ENCODE measurements at regions not wholly inside any gene's neighbourhood (a gene's known extent, or its start where the extent isn't known, plus 50 kb on each side); places are given as distances from the start of the nearest gene placed in this dataset.
"Not testable (repeated sequence)": the region's sequence is repeated elsewhere in the genome, so short reads cannot be mapped to it uniquely, and the experiment has no call there.

GRCh38 chr6:114718716-114719270 is 376.0 kb upstream of the HS3ST5 start:
- in situ Hi-C loops (cut with HindIII; ENCODE audit: low sequenced_read_pairs) = no loop called here

- in situ Hi-C loops (cut with HindIII; ENCODE audit: low sequenced_read_pairs) = no loop called here
These were observed 375.4 kb upstream of the HS3ST5 start for GRCh38 chr6:114718186-114718585.

- in situ Hi-C loops (cut with HindIII; ENCODE audit: low sequenced_read_pairs) = no loop called here
These were observed 372.1 kb upstream of the HS3ST5 start for GRCh38 chr6:114714836-114715507.

- in situ Hi-C loops (cut with HindIII; ENCODE audit: low sequenced_read_pairs) = no loop called here
These were observed 370.9 kb upstream of the HS3ST5 start for GRCh38 chr6:114713690-114714089.

GRCh38 chr6:114712129-114712662 is 369.4 kb upstream of the HS3ST5 start:
- in situ Hi-C loops (cut with HindIII; ENCODE audit: low sequenced_read_pairs) = no loop called here

- in situ Hi-C loops (cut with HindIII; ENCODE audit: low sequenced_read_pairs) = no loop called here
These were observed 364.3 kb upstream of the HS3ST5 start for GRCh38 chr6:114707081-114707620.

- in situ Hi-C loops (cut with HindIII; ENCODE audit: low sequenced_read_pairs) = no loop called here
These were observed 347.8 kb upstream of the HS3ST5 start for GRCh38 chr6:114690625-114691024.

GRCh38 chr6:114659513-114659912 is 316.7 kb upstream of the HS3ST5 start:
- in situ Hi-C loops (cut with HindIII; ENCODE audit: low sequenced_read_pairs) = no loop called here

GRCh38 chr6:114651611-114652010 is 308.8 kb upstream of the HS3ST5 start:
- in situ Hi-C loops (cut with HindIII; ENCODE audit: low sequenced_read_pairs) = no loop called here

GRCh38 chr6:114650891-114651290 is 308.1 kb upstream of the HS3ST5 start:
- in situ Hi-C loops (cut with HindIII; ENCODE audit: low sequenced_read_pairs) = no loop called here

- in situ Hi-C loops (cut with HindIII; ENCODE audit: low sequenced_read_pairs) = no loop called here
These were observed 306.5 kb upstream of the HS3ST5 start for GRCh38 chr6:114649298-114649697.

- in situ Hi-C loops (cut with HindIII; ENCODE audit: low sequenced_read_pairs) = no loop called here
These were observed 306.0 kb upstream of the HS3ST5 start for GRCh38 chr6:114648847-114649246.

- in situ Hi-C loops (cut with HindIII; ENCODE audit: low sequenced_read_pairs) = no loop called here
These were observed 295.5 kb upstream of the HS3ST5 start for GRCh38 chr6:114638341-114638740.

- in situ Hi-C loops (cut with HindIII; ENCODE audit: low sequenced_read_pairs) = no loop called here
These were observed 291.2 kb upstream of the HS3ST5 start for GRCh38 chr6:114634016-114634415.

- in situ Hi-C loops (cut with HindIII; ENCODE audit: low sequenced_read_pairs) = not testable (repeated sequence)
These were observed 283.4 kb upstream of the HS3ST5 start for GRCh38 chr6:114626226-114626625.

GRCh38 chr6:114619621-114620200 is 276.9 kb upstream of the HS3ST5 start:
- in situ Hi-C loops (cut with HindIII; ENCODE audit: low sequenced_read_pairs) = no loop called here

GRCh38 chr6:114611696-114612095 is 268.9 kb upstream of the HS3ST5 start:
- in situ Hi-C loops (cut with HindIII; ENCODE audit: low sequenced_read_pairs) = no loop called here

GRCh38 chr6:114608091-114608490 is 265.3 kb upstream of the HS3ST5 start:
- in situ Hi-C loops (cut with HindIII; ENCODE audit: low sequenced_read_pairs) = no loop called here

- in situ Hi-C loops (cut with HindIII; ENCODE audit: low sequenced_read_pairs) = no loop called here
These were observed 262.8 kb upstream of the HS3ST5 start for GRCh38 chr6:114605656-114606055.

GRCh38 chr6:114600381-114600780 is 257.6 kb upstream of the HS3ST5 start:
- in situ Hi-C loops (cut with HindIII; ENCODE audit: low sequenced_read_pairs) = no loop called here

- in situ Hi-C loops (cut with HindIII; ENCODE audit: low sequenced_read_pairs) = no loop called here
These were observed 252.8 kb upstream of the HS3ST5 start for GRCh38 chr6:114595591-114595990.

- in situ Hi-C loops (cut with HindIII; ENCODE audit: low sequenced_read_pairs) = no loop called here
These were observed 252.4 kb upstream of the HS3ST5 start for GRCh38 chr6:114595186-114595585.

Measured in DLD1 (cell line).